ENCODE measurements at regions not wholly inside any gene's neighbourhood (a gene's known extent, or its start where the extent isn't known, plus 50 kb on each side); places are given as distances from the start of the nearest gene placed in this dataset.

- TF ChIP-seq CTCF (IDR thresholded peaks at IDR 0.05; ENCODE audit: low read depth, low read length, poor library complexity, severe bottlenecking) (no peak), EZH2phosphoT487 (IDR thresholded peaks at IDR 0.05; ENCODE audit: borderline replicate concordance, low read length) (no peak)
- no peaks in the 10 kb centered on the region for H3K36me3 ChIP-seq (ENCODE audit: control insufficient read depth, low read length)
- H3K4me1 ChIP-seq (ENCODE audit: control insufficient read depth, low read length): no peaks in the 10 kb centered on the region
Observed at GRCh38 chr9:38133595-38133994, 64.6 kb upstream of the SHB start.

GRCh38 chr9:38132956-38133355 is 63.9 kb upstream of the SHB start:
- Histone ChIP-seq H3K27me3 (ENCODE audit: control insufficient read depth, low read length) (peaks cover 5% of the 10 kb centered on the region; the same call in 1 of the 2 replicates), H3K27ac (ENCODE audit: low read depth, low read length) (no peak overlapping the region), H3K9me2 (replicated peaks; ENCODE audit: control insufficient read depth, low read length) (no peaks in the 10 kb centered on the region), H3K9me3 (ENCODE audit: control insufficient read depth, insufficient read depth, low read length) (no peaks in the 10 kb centered on the region), H3K4me3 (ENCODE audit: low read length) (no peak overlapping the region), H3F3A (ENCODE audit: control insufficient read depth, insufficient read depth) (no peaks in the 10 kb centered on the region), H3K4me1 (ENCODE audit: control insufficient read depth, low read length) (no peaks in the 10 kb centered on the region), H3K79me2 (ENCODE audit: control insufficient read depth, low read length) (no peaks in the 10 kb centered on the region), H4K20me1 (ENCODE audit: control insufficient read depth, insufficient read depth, low read depth, low read length) (no peaks in the 10 kb centered on the region), H3K4me2 (ENCODE audit: low read length) (no peak overlapping the region), H3K36me3 (ENCODE audit: control insufficient read depth, low read length) (no peaks in the 10 kb centered on the region)
- TF ChIP-seq EZH2phosphoT487 (IDR thresholded peaks at IDR 0.05; ENCODE audit: borderline replicate concordance, low read length): no peak
- TF ChIP-seq CTCF (IDR thresholded peaks at IDR 0.05; ENCODE audit: low read depth, low read length, poor library complexity, severe bottlenecking): no peak

More at GRCh38 chr9:38133595-38133994, 64.6 kb upstream of the SHB start:
- H4K20me1 ChIP-seq (ENCODE audit: control insufficient read depth, insufficient read depth, low read depth, low read length): no peaks in the 10 kb centered on the region
- no peaks in the 10 kb centered on the region for H3K9me3 ChIP-seq (ENCODE audit: control insufficient read depth, insufficient read depth, low read length)
- no peak overlapping the region for H3K4me3 ChIP-seq (ENCODE audit: low read length)
- no peak overlapping the region for H3K27ac ChIP-seq (ENCODE audit: low read depth, low read length)
- peaks cover 7% of the 10 kb centered on the region for H3K27me3 ChIP-seq (ENCODE audit: control insufficient read depth, low read length)
- no peaks in the 10 kb centered on the region for H3K9me2 ChIP-seq (replicated peaks; ENCODE audit: control insufficient read depth, low read length)
- H3K4me2 ChIP-seq (ENCODE audit: low read length): no peak overlapping the region
- H3F3A ChIP-seq (ENCODE audit: control insufficient read depth, insufficient read depth): no peaks in the 10 kb centered on the region
- no peaks in the 10 kb centered on the region for H3K79me2 ChIP-seq (ENCODE audit: control insufficient read depth, low read length)

GRCh38 chr9:38131729-38132128 is 62.7 kb upstream of the SHB start:
- peaks cover 8% of the 10 kb centered on the region; the same call in 1 of the 2 replicates for H3K27me3 ChIP-seq (ENCODE audit: control insufficient read depth, low read length)
- H3K36me3 ChIP-seq (ENCODE audit: control insufficient read depth, low read length): no peaks in the 10 kb centered on the region
- TF ChIP-seq EZH2phosphoT487 (IDR thresholded peaks at IDR 0.05; ENCODE audit: borderline replicate concordance, low read length) (no peak), CTCF (IDR thresholded peaks at IDR 0.05; ENCODE audit: low read depth, low read length, poor library complexity, severe bottlenecking) (no peak)
- H4K20me1 ChIP-seq (ENCODE audit: control insufficient read depth, insufficient read depth, low read depth, low read length): no peaks in the 10 kb centered on the region
- H3K4me1 ChIP-seq (ENCODE audit: control insufficient read depth, low read length): no peaks in the 10 kb centered on the region
- H3K79me2 ChIP-seq (ENCODE audit: control insufficient read depth, low read length): no peaks in the 10 kb centered on the region
- H3F3A ChIP-seq (ENCODE audit: control insufficient read depth, insufficient read depth): no peaks in the 10 kb centered on the region
- H3K27ac ChIP-seq (ENCODE audit: low read depth, low read length): no peak overlapping the region
- H3K4me3 ChIP-seq (ENCODE audit: low read length): no peak overlapping the region
- H3K9me2 ChIP-seq (replicated peaks; ENCODE audit: control insufficient read depth, low read length): no peaks in the 10 kb centered on the region
- H3K9me3 ChIP-seq (ENCODE audit: control insufficient read depth, insufficient read depth, low read length): no peaks in the 10 kb centered on the region
- H3K4me2 ChIP-seq (ENCODE audit: low read length): no peak overlapping the region
